NCI-H2196 (cell line): ENCODE measurements at regions not wholly inside any gene's neighbourhood (a gene's known extent, or its start where the extent isn't known, plus 50 kb on each side); places are given as distances from the start of the nearest gene placed in this dataset.

Experiments used
- DNase-seq: peaks from one replicate; lab custom pipeline; 2025; ENCODE audit not compliant: unreplicated experiment; lab: John Stamatoyannopoulos, UW

DNA sequence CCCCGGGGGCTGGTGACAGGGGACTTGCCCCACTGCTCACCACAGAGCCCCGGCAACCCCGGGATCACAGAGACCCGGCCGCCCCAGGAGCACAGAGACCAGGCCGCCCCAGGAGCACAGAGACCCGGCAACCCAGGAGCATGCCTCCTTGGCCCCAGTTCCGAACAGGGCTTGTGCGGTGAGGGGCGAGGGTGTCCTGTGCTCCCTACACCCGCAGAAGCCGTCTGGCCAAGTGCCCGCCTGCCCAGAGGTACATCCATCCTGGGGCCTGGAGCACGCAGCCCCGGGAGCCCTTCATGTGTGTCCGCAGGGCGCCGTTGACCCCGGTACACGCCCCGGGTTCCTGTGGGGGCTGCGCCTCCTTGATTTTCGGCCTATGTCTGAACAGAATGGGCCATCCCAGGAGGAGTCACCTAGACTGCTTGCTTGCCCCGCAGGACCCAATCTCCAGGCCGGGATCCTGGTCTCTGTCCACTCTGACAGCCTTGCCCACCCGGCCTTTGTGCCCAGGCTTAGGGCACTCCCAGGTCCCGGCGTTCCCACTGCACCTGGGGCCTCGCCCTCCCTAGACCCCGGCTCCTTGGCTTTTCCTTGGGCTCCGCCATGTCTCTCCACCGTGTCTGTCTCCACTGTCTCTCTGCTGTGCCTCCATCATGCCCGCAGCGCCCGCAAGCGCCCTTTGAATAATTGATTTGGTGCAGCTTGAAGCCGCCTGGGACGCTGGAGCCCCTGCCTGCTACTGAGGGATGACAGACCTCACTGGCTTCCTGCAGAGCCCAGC lies 219.8 kb downstream of the ERMARD start:
- DNase-seq = no peak

DNA sequence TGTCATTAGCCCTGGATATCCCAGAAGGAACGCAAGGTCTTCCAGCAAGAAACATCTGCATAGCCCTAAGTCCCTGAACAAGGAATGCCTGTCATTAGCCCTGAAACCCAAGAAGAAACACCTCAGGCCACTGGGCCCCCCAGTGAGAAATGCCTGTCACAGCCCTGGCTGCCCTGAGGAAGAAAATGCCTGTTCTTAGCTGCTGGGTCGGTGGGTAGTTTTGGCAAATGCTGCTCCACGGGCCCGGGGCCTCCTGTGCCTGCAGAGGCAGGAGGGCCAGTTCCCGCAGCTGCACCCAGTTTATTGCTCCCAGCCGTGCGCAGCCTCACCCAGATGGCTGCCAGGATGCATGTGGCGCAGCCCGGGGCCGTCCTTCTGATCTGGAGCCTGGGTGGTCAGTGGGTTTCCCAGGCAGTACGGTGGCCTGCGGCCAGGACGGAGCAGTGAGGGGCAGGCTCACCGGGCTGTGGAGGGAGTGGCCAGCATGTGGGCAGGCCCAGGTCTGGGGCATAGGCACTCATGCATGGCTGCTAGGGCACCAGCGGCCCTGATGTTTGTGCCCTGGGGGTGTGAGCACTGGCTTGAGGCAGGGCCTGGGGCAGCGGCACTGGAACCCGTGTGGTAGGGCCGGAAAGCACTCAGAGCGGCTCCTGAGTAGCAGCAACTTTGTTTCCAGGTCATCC lies 219.0 kb downstream of the ERMARD start:
- no peak for DNase-seq

DNA sequence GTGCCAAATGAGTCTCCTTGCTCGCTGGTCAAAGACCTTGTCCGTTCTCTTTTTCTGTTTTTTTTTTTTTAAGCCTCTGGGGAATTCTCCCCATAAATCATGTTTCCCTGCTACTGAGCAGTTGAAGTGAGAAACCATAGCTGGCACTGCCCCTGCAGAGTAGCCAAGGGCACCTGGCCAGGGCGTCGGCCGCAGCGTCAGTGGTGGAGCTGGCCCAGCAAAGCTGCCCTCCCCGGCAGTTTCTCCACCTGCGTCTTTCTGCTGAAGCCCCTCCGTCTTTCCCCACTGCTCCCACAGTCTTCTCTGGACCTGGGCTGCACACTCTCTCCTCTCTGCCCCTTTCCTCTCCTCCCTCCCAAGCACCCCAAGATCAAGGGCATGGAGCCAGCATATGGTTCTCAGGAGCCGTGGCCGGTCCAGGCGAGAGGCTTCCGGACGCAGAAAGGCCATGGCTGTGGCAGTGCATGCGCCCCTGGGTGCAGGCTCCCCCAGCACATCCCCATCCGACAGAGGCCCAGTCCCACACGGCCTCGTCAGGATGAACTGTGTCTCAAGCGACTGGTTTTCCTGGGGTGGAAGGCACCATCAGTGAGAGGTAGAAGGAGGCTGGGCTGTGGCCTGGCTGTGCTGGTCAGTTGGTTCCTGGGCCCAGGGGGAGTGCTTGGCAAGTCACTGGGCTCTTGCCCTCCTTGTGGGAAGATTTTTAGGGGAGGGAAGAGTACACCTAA lies 218.1 kb downstream of the ERMARD start:
- DNase-seq = no peak

DNA sequence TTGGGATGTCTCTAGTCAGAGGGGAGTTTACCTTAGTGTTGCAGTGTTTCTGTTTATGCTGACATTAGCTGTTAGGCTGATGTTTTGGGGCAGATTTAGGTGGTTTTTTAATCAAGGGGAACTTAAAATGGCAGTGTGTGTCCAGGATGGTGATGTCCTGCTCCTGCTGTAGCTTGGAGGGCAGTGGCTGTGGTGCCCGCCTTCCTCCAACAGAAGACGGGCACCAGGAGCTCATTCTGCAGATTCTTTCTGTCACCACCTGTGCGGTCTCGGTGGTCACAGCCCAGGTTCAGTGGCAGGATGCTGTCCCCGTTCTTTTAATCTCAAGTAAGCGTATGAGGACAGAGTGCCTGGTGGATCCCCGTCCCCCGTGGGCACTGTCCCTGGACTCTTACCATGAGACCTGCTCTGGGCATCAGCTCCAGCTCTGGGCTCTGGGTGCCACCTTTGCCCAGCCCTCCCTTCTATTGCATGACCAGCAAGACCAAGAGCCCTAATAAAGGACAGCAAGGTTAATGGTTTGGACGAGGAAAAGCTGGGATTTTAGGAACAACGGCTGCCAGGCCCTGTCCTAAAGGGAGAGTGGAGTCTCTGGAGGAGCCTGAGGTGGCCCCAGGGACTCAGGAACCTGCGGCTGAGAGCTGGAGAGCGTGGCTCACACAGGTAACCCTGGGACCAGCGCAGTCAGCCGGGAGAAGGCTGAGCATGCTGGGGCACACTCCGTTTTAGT lies 217.3 kb downstream of the ERMARD start:
- DNase-seq = no peak

- DNase-seq = no peak
These were observed 216.3 kb downstream of the ERMARD start for GRCh38 chr6:169967687-169968086.

- no peak for DNase-seq
These were observed 215.1 kb downstream of the ERMARD start for GRCh38 chr6:169966312-169967181.

DNA sequence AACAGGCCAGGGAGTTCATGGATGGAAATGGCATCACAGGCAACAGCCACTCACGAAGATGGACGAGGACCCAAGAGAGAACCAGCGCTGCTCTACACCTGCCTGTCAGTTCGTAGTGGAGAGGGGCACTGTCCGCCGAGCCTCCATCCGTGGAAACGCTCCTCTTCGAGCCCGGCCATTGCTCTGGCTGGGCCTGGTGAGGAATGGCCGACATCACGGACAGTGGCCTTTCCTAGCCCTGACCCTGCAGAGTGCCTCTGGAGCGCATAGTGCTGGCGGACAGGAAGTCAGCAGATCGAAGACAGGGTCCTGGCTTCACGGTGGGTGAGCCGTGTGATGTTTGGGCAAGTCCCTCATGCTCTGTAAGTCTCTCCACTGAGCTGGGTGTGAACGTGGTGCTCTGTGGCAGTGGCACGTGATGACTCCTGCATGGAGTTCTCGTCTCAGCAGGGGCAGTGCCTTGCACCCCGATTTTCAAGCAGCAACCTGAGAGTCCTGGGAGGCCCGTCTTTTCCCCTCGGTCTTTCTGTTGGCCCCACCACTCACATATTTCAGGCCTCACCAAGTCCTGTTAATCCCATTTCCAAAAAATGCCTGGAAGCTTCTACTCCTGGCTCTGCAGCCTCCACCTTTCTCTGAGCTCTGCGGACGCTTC lies 214.4 kb downstream of the ERMARD start:
- DNase-seq = no peak

GRCh38 chr6:169965239-169965638 lies 213.8 kb downstream of the ERMARD start:
- no peak for DNase-seq

- DNase-seq = no peak
These were observed 213.2 kb downstream of the ERMARD start for GRCh38 chr6:169964486-169965180.

DNA sequence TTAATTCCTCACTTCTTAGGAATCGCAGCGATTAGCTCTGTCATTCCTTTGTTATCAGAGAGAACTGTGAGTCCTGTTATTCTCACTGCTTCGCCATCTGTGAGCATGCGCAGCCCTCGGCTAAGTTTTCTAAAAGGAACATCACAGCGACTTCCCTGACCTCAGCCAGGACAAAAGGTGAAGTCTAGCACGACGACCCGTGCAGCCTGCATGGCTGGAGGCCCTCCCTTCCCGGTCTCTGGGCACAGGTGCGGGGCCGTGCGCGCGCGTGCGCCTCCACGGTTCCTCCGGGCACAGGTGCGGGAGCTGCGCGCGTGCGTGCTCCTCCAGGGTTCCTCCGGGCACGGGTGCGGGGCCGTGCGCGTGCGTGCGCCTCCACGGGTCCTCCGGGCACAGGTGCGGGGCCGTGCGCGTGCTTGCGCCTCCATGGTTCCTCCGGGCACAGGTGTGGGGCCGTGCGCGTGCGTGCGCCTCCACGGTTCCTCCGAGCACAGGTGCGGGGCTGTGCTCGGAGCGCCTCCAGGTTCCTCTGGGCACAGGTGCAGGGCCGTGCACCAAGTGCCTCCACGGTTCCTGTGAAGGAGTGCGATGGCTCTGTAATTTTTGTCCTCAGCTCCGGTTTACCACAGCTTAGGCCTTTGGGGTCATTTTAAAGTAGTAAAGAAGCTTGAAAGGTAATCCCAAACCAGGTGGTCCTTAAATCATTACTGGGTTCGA lies 212.3 kb downstream of the ERMARD start:
- no peak for DNase-seq

DNA sequence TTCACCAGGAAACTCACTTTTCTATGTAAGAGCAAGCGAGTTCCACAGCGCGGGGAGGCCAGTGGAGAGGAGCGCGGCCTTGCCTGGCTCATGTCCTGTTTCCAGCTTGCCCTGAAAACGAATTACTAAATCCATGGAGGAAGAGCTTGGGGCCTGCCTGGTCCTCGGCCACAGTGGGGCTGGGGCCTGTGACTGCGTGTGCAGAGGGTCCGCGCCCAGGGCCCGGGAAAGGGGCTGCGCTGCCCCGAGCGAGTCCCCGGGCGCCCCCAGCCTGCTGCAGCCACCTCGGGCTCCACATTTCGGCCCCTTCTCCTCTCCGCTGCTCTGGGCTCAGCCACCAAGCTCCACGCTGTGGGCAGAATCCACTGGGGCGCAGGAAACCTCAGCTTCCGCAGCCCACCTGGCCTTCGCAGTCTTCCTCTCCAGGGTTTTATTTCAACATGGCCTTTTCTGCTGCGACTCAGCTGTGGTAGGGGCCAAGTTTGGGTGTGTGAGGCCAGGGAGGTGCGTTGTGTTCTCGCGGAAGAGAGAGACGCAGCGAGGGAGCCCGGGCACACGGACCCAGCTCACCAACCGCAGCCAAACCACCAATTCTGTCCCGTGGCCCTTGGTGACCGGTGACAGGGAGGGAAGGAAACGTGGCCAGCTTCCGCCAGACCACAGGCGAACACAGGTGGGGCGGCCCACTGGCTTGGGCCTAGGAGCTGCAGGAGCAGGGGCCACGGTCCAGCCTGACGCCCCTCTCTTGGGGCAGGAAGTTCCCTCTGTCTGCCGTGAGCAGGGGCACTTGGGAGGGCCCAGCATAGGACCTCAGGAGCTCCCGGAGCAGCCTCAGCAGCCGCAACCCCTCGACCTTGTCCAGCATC lies 211.4 kb downstream of the ERMARD start:
- no peak for DNase-seq

DNA sequence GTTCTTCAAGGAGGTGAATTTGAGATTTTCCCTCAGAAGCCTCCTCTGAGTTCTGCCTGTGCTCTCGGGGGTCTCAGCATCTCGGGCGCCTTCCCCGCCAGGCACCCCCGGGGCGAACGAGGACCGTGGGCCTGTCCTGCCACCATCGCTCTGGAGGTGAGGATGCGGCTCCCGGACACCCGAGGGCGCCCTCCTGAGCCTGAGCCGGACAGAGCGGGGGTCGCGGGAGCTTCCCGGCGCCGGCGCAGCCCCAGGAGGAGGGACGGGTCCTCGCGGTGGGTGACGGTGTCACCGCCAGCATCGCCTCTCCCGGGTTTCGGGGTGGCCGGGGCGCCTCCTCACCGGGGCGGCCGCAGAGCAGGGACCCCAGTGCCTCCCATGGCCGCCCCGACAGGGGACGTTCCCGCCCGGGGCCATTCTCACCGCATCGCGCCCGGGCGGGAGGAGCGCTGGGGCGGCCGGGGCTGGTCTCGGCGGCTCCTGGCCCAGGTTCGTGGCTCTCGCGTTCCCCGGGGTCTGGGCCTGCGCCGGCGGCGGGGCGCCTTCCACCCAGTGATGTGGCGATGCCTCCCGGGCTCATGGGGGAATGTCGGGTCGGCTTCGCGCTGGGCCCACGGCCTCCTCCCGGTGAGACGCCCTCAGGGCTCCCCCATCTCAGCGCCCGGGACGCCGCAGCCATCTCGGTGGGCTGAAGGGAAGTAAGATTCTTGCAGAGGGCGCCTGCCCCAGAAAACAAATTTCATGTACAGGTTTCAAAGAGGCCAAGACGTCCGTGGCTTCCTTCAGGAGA lies 210.5 kb downstream of the ERMARD start:
- no peak for DNase-seq

- DNase-seq = no peak
These were observed 209.6 kb downstream of the ERMARD start for GRCh38 chr6:169960886-169961611.

- DNase-seq = no peak
These were observed 209.1 kb downstream of the ERMARD start for GRCh38 chr6:169960521-169960885.

DNA sequence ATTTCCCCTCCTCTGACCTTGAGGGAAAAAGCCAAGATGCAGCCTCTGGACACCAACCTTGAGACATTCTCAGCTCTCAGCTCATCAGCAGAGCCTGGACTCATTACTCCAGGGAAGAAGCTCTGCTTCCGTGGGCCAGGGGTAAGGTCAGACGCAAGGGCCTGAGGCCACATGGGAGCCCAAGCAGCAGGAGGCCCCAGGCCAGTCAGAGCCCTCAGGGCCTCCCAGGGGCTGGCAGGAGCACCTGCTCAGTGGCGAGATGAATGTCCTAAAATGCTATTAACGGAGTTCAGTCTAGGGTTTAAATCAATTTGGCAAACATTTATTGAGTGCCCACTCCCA lies 208.6 kb downstream of the ERMARD start:
- DNase-seq = no peak
